GM12878 (cell line): ENCODE measurements at regions not wholly inside any gene's neighbourhood (a gene's known extent, or its start where the extent isn't known, plus 50 kb on each side); places are given as distances from the start of the nearest gene placed in this dataset.

Experiments used
- ATAC-seq: fragments of 200-7000 bp; cut with Tn5 transposase; 3 replicates; pipeline ENCODE4 v1.9.1; 2020; ENCODE audit warnings: mild to moderate bottlenecking, moderate library complexity
- BruUV-seq: library from RNA; stranded (reverse); fragments of 400-500 nt; replicated peaks from 2 replicates; lab custom pipeline; 2021; lab: Mats Ljungman, UMichigan
- CTCF ChIA-PET: fragments of 300-600 bp; sonication (Branson Sonifier 250); formaldehyde crosslinking; extraction: SDS; loops from one replicate; lab custom pipeline; 2021; ENCODE audit warnings: inconsistent platforms; lab: Yijun Ruan, JAX
- POLR2A ChIA-PET: fragments of 350-600 bp; formaldehyde crosslinking; extraction: SDS; loops from one replicate; lab custom pipeline; 2021; ENCODE audit warnings: inconsistent platforms; lab: Charles Lee
- RAD21 ChIA-PET: fragments of 300-600 bp; sonication (Branson Sonifier 250); formaldehyde crosslinking; loops from one replicate; lab custom pipeline; 2023; ENCODE audit warnings: antibody characterized with exemption; ENCODE audit not compliant: unreplicated experiment; lab: Charles Lee
- SMC1A ChIA-PET: fragments of 300-600 bp; sonication (Branson Sonifier 250); formaldehyde crosslinking; loops from one replicate; lab custom pipeline; 2023; ENCODE audit not compliant: unreplicated experiment, uncharacterized antibody; lab: Charles Lee
- DNase-seq: peaks from one replicate; pipeline ENCODE4 v3.0.0-alpha.2; 2011; ENCODE audit warnings: low read depth, low spot score
- FAIRE-seq: peaks from 3 replicates; lab custom pipeline; 2011; peaks lifted over from hg19 to GRCh38; lab: Jason Lieb, UNC
- H2AFZ ChIP-seq: 2 replicates; pipeline ENCODE4 v1.6.0; 2011; ENCODE audit warnings: low read depth, low read length, control low read depth; ENCODE audit not compliant: control insufficient read depth
- H3K27ac ChIP-seq: 2 replicates; pipeline ENCODE4 v1.5.1; 2011; ENCODE audit warnings: control low read depth; ENCODE audit not compliant: control insufficient read depth, insufficient read depth
- H3K27me3 ChIP-seq, 2 experiments: replicated peaks in 1 of 2; 2 replicates each; pipeline versions ENCODE4 v1.6.0 to v1.6.1; 2011; ENCODE audit warnings: low read length in 1 of 2; ENCODE audit not compliant: control insufficient read depth in 2 of 2, insufficient read depth in 2 of 2
- H3K36me3 ChIP-seq, 2 experiments: 2 replicates each; pipeline ENCODE4 v1.5.1; 2011; ENCODE audit warnings: low read length in 1 of 2; ENCODE audit not compliant: control insufficient read depth in 2 of 2, insufficient read depth in 2 of 2
- H3K4me1 ChIP-seq: 2 replicates; pipeline ENCODE4 v1.6.1; 2011; ENCODE audit warnings: mild to moderate bottlenecking, low read length, moderate library complexity, mixed read lengths; ENCODE audit not compliant: control insufficient read depth, insufficient read depth
- H3K4me2 ChIP-seq: 2 replicates; pipeline ENCODE4 v1.6.0; 2011; ENCODE audit warnings: control low read depth; ENCODE audit not compliant: control insufficient read depth, insufficient read depth
- H3K4me3 ChIP-seq: fragments of 200-600 bp; sonication (generic); 2 replicates; pipeline ENCODE4 v1.5.1; 2016
- H3K79me2 ChIP-seq: 2 replicates; pipeline ENCODE4 v1.6.0; 2011; ENCODE audit warnings: low read length; ENCODE audit not compliant: control insufficient read depth, insufficient read depth
- H3K9ac ChIP-seq: 2 replicates; pipeline ENCODE4 v1.8.0; 2011; ENCODE audit warnings: low read length, control low read depth, mixed read lengths; ENCODE audit not compliant: control insufficient read depth, insufficient read depth
- H3K9me3 ChIP-seq: replicated peaks from 3 replicates; pipeline ENCODE4 v1.5.1; 2011; ENCODE audit warnings: mild to moderate bottlenecking, low read length; ENCODE audit not compliant: control insufficient read depth, insufficient read depth
- H4K20me1 ChIP-seq: 2 replicates; pipeline ENCODE4 v1.6.0; 2011; ENCODE audit not compliant: control insufficient read depth, insufficient read depth
- ASH2L ChIP-seq: fragments of 300-600, 200-600 bp; sonication (generic); IDR thresholded peaks from 2 replicates; pipeline ENCODE4 v1.6.1; 2017; ENCODE audit warnings: low read depth, mild to moderate bottlenecking, borderline replicate concordance
- CREM ChIP-seq: IDR thresholded peaks from 2 replicates; pipeline ENCODE4 v1.6.1; 2014; ENCODE audit warnings: antibody characterized with exemption, low read depth
- FOS ChIP-seq: IDR thresholded peaks from 3 replicates; pipeline ENCODE4 v1.6.1; 2011; ENCODE audit warnings: borderline replicate concordance; ENCODE audit not compliant: insufficient read length; ENCODE audit errors: extremely low read depth
- MEF2A ChIP-seq: IDR thresholded peaks from 2 replicates; pipeline ENCODE4 v1.6.1; 2011; ENCODE audit warnings: low read depth, mild to moderate bottlenecking, low read length, moderate library complexity; ENCODE audit not compliant: insufficient read depth
- MTA3 ChIP-seq: IDR thresholded peaks from 2 replicates; pipeline ENCODE4 v1.6.1; 2012; ENCODE audit warnings: low read length, inconsistent platforms, borderline replicate concordance
- NKRF ChIP-seq: fragments of 450-650 bp; conservative IDR thresholded peaks from 2 replicates; pipeline ENCODE4 v1.6.1; 2017; ENCODE audit warnings: mild to moderate bottlenecking, moderate library complexity
- RBBP5 ChIP-seq: fragments of 200-600 bp; sonication (generic); conservative IDR thresholded peaks from 2 replicates; pipeline ENCODE4 v1.6.1; 2016
- TAF1 ChIP-seq: IDR thresholded peaks from 2 replicates; pipeline ENCODE4 v1.6.1; 2011; ENCODE audit warnings: mild to moderate bottlenecking, low read depth, low read length, borderline replicate concordance
- ZZZ3 ChIP-seq: IDR thresholded peaks from 2 replicates; pipeline ENCODE4 v1.6.1; 2011; ENCODE audit warnings: low read depth; ENCODE audit not compliant: control insufficient read depth, insufficient read length
- WGBS: methylation state at CpG from one replicate; pipeline ENCODE4 v1.1.6; 2016; ENCODE audit warnings: low lambda C conversion rate; ENCODE audit not compliant: insufficient replicate concordance, insufficient coverage; ENCODE audit errors: missing lambda C conversion rate; 5-methylcytosine and 5-hydroxymethylcytosine counted together
- in situ Hi-C: fragments of 300-500 bp; cut with MboI; formaldehyde crosslinking; loops from 9 replicates; pipeline ENCODE4 v1.14.3; 2018; ENCODE audit warnings: mixed read lengths
- intact Hi-C: fragments of 100-400 bp; cut with micrococcal nuclease; formaldehyde crosslinking; loops from one replicate; pipeline ENCODE4 v1.14.2; 2022; ENCODE audit not compliant: unreplicated experiment
- TF ChIP-seq, protein P1 (sequence below): fragments of 450-650 bp; IDR thresholded peaks from 2 replicates; pipeline ENCODE4 v1.6.1; 2017; ENCODE audit warnings: low read depth, mild to moderate bottlenecking, moderate library complexity
- TF ChIP-seq, protein P2 (sequence below): fragments of 450-650 bp; IDR thresholded peaks from 2 replicates; pipeline ENCODE4 v1.6.1; 2018; ENCODE audit warnings: mild to moderate bottlenecking, low read depth, moderate library complexity; ENCODE audit not compliant: partially characterized antibody

DNA sequence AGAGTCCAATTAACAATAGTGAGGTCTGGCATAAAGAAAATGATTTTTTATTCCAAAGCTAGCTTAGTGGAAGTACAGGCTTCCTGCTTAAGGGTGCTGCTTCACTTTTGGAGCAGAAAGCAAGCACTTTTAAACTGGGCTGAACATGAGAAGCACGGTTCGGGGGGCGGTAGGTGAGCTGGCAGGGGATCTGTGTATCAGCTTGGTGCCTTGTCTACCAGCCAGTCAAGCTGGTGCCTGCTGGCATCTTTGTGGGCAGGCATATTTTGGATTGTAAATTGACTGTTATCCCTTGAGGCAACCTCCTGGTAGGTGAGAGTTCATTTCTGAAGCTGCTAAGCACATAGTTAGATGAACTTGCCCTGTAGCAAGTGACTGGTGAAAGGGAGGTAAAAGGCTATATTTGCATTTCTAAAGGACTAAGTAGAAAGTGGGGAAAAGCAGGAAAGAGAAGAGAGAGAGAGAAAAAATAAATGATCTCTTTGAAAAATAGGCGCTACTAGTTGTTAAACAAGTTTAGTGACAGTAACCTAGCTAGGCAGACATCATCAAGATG is 121.1 kb upstream of the SYT10 start:
- TF ChIP-seq, protein P1, sequence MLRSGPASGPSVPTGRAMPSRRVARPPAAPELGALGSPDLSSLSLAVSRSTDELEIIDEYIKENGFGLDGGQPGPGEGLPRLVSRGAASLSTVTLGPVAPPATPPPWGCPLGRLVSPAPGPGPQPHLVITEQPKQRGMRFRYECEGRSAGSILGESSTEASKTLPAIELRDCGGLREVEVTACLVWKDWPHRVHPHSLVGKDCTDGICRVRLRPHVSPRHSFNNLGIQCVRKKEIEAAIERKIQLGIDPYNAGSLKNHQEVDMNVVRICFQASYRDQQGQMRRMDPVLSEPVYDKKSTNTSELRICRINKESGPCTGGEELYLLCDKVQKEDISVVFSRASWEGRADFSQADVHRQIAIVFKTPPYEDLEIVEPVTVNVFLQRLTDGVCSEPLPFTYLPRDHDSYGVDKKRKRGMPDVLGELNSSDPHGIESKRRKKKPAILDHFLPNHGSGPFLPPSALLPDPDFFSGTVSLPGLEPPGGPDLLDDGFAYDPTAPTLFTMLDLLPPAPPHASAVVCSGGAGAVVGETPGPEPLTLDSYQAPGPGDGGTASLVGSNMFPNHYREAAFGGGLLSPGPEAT, result no peak
- TF ChIP-seq RBBP5, result no peak
- no peak for TF ChIP-seq FOS
- no peak for TF ChIP-seq CREM
- no peak for TF ChIP-seq TAF1
- TF ChIP-seq NKRF, result no peak
- no peak for TF ChIP-seq MTA3
- TF ChIP-seq ASH2L, result no peak
- no peak for TF ChIP-seq MEF2A
- TF ChIP-seq, protein P2, sequence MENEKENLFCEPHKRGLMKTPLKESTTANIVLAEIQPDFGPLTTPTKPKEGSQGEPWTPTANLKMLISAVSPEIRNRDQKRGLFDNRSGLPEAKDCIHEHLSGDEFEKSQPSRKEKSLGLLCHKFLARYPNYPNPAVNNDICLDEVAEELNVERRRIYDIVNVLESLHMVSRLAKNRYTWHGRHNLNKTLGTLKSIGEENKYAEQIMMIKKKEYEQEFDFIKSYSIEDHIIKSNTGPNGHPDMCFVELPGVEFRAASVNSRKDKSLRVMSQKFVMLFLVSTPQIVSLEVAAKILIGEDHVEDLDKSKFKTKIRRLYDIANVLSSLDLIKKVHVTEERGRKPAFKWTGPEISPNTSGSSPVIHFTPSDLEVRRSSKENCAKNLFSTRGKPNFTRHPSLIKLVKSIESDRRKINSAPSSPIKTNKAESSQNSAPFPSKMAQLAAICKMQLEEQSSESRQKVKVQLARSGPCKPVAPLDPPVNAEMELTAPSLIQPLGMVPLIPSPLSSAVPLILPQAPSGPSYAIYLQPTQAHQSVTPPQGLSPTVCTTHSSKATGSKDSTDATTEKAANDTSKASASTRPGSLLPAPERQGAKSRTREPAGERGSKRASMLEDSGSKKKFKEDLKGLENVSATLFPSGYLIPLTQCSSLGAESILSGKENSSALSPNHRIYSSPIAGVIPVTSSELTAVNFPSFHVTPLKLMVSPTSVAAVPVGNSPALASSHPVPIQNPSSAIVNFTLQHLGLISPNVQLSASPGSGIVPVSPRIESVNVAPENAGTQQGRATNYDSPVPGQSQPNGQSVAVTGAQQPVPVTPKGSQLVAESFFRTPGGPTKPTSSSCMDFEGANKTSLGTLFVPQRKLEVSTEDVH, result no peak
- no peak for TF ChIP-seq ZZZ3
- Histone ChIP-seq H2AFZ (no peak overlapping the region), H3K4me3 (no peak overlapping the region), H3K27me3 (no peaks in the 10 kb centered on the region), H3K9me3 (no peaks in the 10 kb centered on the region), H3K27ac (no peak overlapping the region), H3K4me2 (no peak overlapping the region), H4K20me1 (no peaks in the 10 kb centered on the region), H3K79me2 (no peaks in the 10 kb centered on the region), H3K4me1 (no peaks in the 10 kb centered on the region), H3K36me3 (no peaks in the 10 kb centered on the region), H3K9ac (no peak overlapping the region)
- intact Hi-C loops (no loop called here), in situ Hi-C loops (no loop called here)
- FAIRE-seq (no peak), ATAC-seq (no peak), DNase-seq (no peak)
- 8% methylated on average over 4 of the region's 4 CpGs for WGBS
- CTCF ChIA-PET, result no interaction called here
- no TSS peak for BruUV-seq
- POLR2A ChIA-PET, result no interaction called here
- SMC1A ChIA-PET, result no interaction called here
- RAD21 ChIA-PET, result no interaction called here
